HFFc6 (cell line): ENCODE measurements at regions not wholly inside any gene's neighbourhood (a gene's known extent, or its start where the extent isn't known, plus 50 kb on each side); places are given as distances from the start of the nearest gene placed in this dataset.

ENCODE experiments used
- DNase-seq: peaks from one replicate; pipeline ENCODE4 v3.0.0-alpha.2; 2018
- H3K27ac Mint-ChIP-seq: 2 replicates; pipeline ENCODE4 v1.8.0; 2020; ENCODE audit warnings: mild to moderate bottlenecking, mixed read lengths
- H3K27me3 Mint-ChIP-seq: 2 replicates; pipeline ENCODE4 v1.8.0; 2021; ENCODE audit warnings: mild to moderate bottlenecking, moderate library complexity, mixed read lengths; ENCODE audit not compliant: insufficient read depth
- H3K36me3 Mint-ChIP-seq: 2 replicates; pipeline ENCODE4 v1.8.0; 2021; ENCODE audit warnings: low read depth, mixed read lengths
- H3K4me1 Mint-ChIP-seq: 2 replicates; pipeline ENCODE4 v1.8.0; 2020; ENCODE audit warnings: low read depth, mixed read lengths
- H3K4me3 Mint-ChIP-seq: 2 replicates; pipeline ENCODE4 v1.8.0; 2020; ENCODE audit warnings: mild to moderate bottlenecking, moderate library complexity, mixed read lengths
- H3K9me3 Mint-ChIP-seq: 2 replicates; pipeline ENCODE4 v1.8.0; 2020; ENCODE audit warnings: mild to moderate bottlenecking, mixed read lengths
- TF ChIP-seq, protein P1 (sequence below): fragments of 200-600 bp; sonication (generic); IDR thresholded peaks from 2 replicates; pipeline ENCODE4 v1.5.0; 2021; ENCODE audit warnings: antibody characterized with exemption, mild to moderate bottlenecking

DNA sequence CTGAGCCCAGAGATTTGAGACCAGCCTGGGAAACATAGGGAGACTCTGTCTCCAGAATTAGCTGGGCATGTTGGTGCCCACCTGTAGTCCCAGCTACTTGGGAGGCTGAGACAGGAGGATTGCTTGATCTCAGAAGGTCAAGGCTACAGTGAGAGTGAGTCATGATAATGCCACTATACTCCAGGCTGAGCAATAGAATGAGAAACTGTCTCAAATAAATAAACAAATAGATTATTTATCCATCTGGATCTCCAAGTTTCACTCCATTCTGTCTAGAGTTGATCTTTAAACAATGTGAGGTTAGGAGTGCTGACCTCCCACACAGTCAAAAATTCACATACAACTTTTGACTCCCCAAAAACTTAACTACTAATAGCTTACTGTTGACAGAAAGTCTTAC is 106.8 kb upstream of the PALMD start:
- H3K27me3 Mint-ChIP-seq = peaks cover 7% of the 10 kb centered on the region; the same call in 1 of the 2 replicates
- H3K27ac Mint-ChIP-seq = no peak overlapping the region
- H3K4me1 Mint-ChIP-seq = peaks cover 10% of the 10 kb centered on the region; the same call in 1 of the 2 replicates
- no peaks in the 10 kb centered on the region for H3K9me3 Mint-ChIP-seq
- H3K4me3 Mint-ChIP-seq = no peak overlapping the region
- H3K36me3 Mint-ChIP-seq = no peaks in the 10 kb centered on the region
- DNase-seq = no peak
- TF ChIP-seq, protein P1, sequence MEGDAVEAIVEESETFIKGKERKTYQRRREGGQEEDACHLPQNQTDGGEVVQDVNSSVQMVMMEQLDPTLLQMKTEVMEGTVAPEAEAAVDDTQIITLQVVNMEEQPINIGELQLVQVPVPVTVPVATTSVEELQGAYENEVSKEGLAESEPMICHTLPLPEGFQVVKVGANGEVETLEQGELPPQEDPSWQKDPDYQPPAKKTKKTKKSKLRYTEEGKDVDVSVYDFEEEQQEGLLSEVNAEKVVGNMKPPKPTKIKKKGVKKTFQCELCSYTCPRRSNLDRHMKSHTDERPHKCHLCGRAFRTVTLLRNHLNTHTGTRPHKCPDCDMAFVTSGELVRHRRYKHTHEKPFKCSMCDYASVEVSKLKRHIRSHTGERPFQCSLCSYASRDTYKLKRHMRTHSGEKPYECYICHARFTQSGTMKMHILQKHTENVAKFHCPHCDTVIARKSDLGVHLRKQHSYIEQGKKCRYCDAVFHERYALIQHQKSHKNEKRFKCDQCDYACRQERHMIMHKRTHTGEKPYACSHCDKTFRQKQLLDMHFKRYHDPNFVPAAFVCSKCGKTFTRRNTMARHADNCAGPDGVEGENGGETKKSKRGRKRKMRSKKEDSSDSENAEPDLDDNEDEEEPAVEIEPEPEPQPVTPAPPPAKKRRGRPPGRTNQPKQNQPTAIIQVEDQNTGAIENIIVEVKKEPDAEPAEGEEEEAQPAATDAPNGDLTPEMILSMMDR = no peak

DNA sequence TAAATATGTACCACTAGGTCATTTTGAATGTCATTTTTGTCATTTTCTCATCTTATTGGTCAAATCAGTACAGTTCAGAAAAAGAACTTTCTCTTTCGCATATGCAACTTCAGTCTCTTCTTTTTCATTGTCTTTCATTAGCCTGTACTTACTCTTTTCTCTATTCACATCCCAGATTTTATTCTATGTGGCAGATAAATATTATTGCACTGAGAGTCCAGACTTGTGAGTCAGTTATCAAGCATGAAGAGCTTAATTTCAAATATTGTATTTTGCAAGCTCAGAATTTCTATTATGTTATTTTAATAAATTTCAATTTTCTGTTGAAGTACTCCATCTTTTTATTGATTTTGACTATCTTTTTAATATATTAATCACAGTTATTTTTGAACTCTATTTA is 105.2 kb upstream of the PALMD start:
- no peak overlapping the region for H3K27ac Mint-ChIP-seq
- DNase-seq = no peak
- peaks cover 10% of the 10 kb centered on the region for H3K4me1 Mint-ChIP-seq

DNA sequence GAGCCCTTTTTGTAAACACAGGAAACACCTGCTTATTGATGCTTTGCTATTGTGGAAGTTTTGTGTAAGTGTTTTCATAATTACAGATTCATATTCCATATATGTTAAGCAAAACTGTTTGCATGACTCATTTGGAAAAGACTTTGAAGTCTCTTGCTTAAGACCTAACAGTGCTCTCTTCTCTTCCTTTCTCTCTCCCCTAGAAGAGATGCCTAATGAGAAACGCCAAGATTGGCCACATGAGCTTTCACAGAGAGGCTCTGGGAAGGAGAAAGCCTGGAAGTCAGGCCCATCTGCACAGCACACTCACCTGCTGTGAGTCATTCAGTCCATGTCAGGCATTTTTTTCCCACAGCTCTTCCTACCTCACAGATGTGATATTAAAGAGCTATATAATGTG is 101.6 kb upstream of the PALMD start:
- Mint-ChIP-seq H3K36me3 (no peaks in the 10 kb centered on the region), H3K27ac (no peak overlapping the region), H3K27me3 (peaks cover 7% of the 10 kb centered on the region), H3K4me1 (peaks cover 15% of the 10 kb centered on the region), H3K4me3 (no peak overlapping the region), H3K9me3 (no peaks in the 10 kb centered on the region)
- DNase-seq = no peak
- TF ChIP-seq, protein P1 = no peak

More for the DNA sequence above, 105.2 kb upstream of the PALMD start:
- TF ChIP-seq, protein P1 = no peak
- no peak overlapping the region for H3K4me3 Mint-ChIP-seq
- H3K36me3 Mint-ChIP-seq = no peaks in the 10 kb centered on the region
- peaks cover 7% of the 10 kb centered on the region for H3K27me3 Mint-ChIP-seq
- no peaks in the 10 kb centered on the region for H3K9me3 Mint-ChIP-seq

DNA sequence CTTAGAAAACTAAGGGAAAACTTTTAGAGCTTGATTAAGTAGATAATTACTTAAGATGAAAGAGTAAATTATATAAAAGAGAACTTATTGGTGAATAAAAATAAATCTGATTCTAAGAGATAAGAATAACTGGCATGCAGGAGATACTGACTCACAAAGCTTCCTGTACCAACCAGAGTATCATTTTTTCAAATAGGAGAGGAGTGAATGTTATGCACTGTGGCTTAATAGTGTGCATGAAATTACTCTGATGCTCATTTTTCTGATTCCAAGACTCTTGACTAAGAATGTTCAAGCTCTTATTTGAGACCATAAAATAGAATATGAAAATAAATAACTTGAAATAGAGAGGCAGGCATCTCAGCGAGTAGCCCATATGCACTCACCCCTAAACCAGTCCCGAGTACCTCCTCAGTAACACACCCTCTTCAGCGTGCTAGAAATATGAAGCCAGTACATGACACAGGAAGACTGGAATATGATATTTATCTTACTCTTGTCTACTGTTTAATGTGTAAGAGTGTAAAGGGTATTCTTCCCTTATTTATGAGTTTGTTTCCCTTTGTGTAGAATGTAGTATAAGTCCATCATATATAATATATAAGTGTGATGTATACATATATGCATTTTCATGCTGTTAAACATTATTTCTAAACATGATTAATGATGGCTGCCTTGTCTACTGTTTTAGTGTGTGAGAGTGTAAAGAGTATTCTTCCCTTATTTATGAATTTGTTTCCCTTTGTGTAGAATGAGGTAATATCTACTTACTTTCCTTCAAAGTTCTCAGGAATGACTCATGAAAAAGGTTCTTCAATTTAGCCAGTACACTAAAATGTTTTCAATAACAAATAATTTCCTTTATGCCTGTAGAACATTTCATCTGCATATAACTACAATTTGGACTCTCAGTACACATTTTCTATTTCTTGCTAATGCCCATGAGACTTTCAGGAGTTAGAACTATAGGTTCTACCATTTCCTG is 99.2 kb upstream of the PALMD start:
- Mint-ChIP-seq H3K27me3 (peaks cover 4% of the 10 kb centered on the region), H3K36me3 (no peaks in the 10 kb centered on the region), H3K27ac (no peak overlapping the region), H3K4me1 (peaks cover 15% of the 10 kb centered on the region), H3K9me3 (no peaks in the 10 kb centered on the region), H3K4me3 (no peak overlapping the region)
- TF ChIP-seq, protein P1 = no peak
- no peak for DNase-seq

DNA sequence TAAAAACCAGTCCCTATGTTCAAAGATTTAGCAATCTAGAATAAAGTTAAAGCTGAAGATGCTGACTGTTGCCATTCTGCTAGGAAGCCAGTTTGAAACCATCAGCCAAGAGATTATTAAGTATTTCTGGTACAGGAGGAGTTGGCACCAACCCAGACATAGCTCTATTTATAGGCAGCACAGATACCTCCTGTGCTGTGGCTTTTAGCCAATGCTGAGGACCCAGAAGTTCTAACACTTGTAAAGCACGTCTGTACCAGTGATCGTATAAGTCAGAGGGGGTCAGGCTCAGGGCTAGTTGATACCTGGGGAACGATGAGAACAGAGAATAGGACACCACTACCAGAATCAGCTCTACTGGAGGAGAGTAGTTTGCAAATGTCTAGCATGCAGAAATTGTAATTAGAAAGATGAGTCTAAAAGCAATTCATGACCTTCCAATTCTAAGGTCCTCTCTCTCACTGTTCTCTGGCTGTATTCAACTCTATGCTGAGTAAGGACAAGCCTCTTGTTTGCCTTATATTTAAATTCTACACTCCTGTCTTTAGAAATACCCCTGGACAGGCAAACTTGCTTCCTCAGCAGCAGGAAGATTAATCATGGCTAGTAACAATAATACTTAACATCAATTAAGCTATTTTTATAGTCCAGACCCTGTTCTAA is 96.8 kb upstream of the PALMD start:
- H3K27me3 Mint-ChIP-seq = peaks cover 4% of the 10 kb centered on the region
- TF ChIP-seq, protein P1 = no peak
- no peak for DNase-seq
- no peaks in the 10 kb centered on the region for H3K36me3 Mint-ChIP-seq
- no peak overlapping the region for H3K27ac Mint-ChIP-seq
- H3K4me1 Mint-ChIP-seq = peaks cover 28% of the 10 kb centered on the region
- no peaks in the 10 kb centered on the region for H3K9me3 Mint-ChIP-seq
- no peak overlapping the region for H3K4me3 Mint-ChIP-seq
